MM.1S (cell line): ENCODE measurements at regions not wholly inside any gene's neighbourhood (a gene's known extent, or its start where the extent isn't known, plus 50 kb on each side); places are given as distances from the start of the nearest gene placed in this dataset.

Experiments
- CTCF ChIP-seq: fragments of 300-600 bp; sonication (generic); IDR thresholded peaks from 2 replicates; pipeline ENCODE4 v1.5.1; 2016; ENCODE audit warnings: antibody characterized with exemption, low read length, mixed read lengths
- EZH2 ChIP-seq: fragments of 300-600 bp; sonication (generic); optimal IDR thresholded peaks from 2 replicates; pipeline ENCODE3; 2017; ENCODE audit warnings: low read depth, mild to moderate bottlenecking, antibody characterized with exemption, low read length, mixed read lengths

DNA sequence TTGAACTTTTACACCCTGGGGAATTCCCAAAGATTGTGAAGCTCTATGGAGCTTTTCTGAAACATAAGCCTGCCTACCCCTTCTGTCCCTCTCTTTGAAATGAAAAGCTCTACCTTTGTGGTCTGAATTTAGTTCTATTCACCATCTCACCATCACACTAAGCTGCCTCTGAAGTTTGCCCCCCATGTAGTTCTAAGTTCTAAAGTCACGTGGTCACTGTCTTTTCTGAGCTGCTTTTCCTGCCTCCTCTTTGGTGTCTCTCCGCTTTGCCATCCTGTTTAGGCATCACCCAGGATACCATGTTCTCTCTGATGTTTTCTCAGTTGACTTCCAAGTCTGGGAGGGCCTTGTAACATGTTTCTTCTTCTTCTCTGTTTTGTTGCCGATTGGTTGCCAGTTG lies 2206.6 kb downstream of the MAT2B start:
- TF ChIP-seq CTCF (no peak), EZH2 (no peak)
